Mammary epithelial cell (primary cell): ENCODE measurements at regions not wholly inside any gene's neighbourhood (a gene's known extent, or its start where the extent isn't known, plus 50 kb on each side); places are given as distances from the start of the nearest gene placed in this dataset.

ENCODE experiments used
- EZH2 ChIP-seq: IDR thresholded peaks from 2 replicates; pipeline ENCODE4 v1.6.1; 2012; ENCODE audit warnings: low read length, inconsistent platforms, borderline replicate concordance
- TF ChIP-seq, protein P1 (sequence below), 2 donors: IDR thresholded peaks in 1 of 2; conservative IDR thresholded peaks in 1 of 2; 2 replicates each; pipeline ENCODE4 v1.5.1; 2011 to 2012; ENCODE audit warnings: inconsistent platforms in 2 of 2, low read length in 2 of 2, mild to moderate bottlenecking in 2 of 2, control low read depth in 1 of 2, low read depth in 1 of 2; ENCODE audit not compliant: insufficient read depth in 1 of 2; ENCODE audit errors: extremely low read depth in 1 of 2

GRCh38 chr2:71906357-71906973 lies 241.2 kb downstream of the CYP26B1 start:
- TF ChIP-seq, protein P1, sequence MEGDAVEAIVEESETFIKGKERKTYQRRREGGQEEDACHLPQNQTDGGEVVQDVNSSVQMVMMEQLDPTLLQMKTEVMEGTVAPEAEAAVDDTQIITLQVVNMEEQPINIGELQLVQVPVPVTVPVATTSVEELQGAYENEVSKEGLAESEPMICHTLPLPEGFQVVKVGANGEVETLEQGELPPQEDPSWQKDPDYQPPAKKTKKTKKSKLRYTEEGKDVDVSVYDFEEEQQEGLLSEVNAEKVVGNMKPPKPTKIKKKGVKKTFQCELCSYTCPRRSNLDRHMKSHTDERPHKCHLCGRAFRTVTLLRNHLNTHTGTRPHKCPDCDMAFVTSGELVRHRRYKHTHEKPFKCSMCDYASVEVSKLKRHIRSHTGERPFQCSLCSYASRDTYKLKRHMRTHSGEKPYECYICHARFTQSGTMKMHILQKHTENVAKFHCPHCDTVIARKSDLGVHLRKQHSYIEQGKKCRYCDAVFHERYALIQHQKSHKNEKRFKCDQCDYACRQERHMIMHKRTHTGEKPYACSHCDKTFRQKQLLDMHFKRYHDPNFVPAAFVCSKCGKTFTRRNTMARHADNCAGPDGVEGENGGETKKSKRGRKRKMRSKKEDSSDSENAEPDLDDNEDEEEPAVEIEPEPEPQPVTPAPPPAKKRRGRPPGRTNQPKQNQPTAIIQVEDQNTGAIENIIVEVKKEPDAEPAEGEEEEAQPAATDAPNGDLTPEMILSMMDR (conservative IDR thresholded peaks at IDR 0.05 in 1 of 2, IDR thresholded peaks at IDR 0.05 in 1 of 2; ENCODE audit: extremely low read depth in 1 of 2, insufficient read depth in 1 of 2, low read depth in 1 of 2, low read length in 2 of 2) = no peak
- TF ChIP-seq EZH2 = no peak
